ENCODE measurements at regions not wholly inside any gene's neighbourhood (a gene's known extent, or its start where the extent isn't known, plus 50 kb on each side); places are given as distances from the start of the nearest gene placed in this dataset.

- in situ Hi-C loops (cut with MboI; ENCODE audit: low sequenced_read_pairs in 4 of 4) (no loop called here), intact Hi-C loops (cut with DNase I; ENCODE audit: low total_unique reads) (no loop called here)
- Histone ChIP-seq H3K9me3 (no peaks in the 10 kb centered on the region), H3K4me3 (no peak overlapping the region), H3K4me1 (no peaks in the 10 kb centered on the region), H3K27ac (no peak overlapping the region), H3K27me3 (no peaks in the 10 kb centered on the region), H3K36me3 (no peaks in the 10 kb centered on the region)
- TF ChIP-seq CTCF (IDR thresholded peaks at IDR 0.05 in 4 of 5, conservative IDR thresholded peaks at IDR 0.05 in 1 of 5) (no peak), POLR2A (IDR thresholded peaks at IDR 0.05) (no peak)
- DNase-seq (no peak), ATAC-seq (no peak)
Measured at GRCh38 chr18:70672581-70672980, 383.7 kb downstream of the SOCS6 start.

GRCh38 chr18:70671889-70672565 lies 383.2 kb downstream of the SOCS6 start:
- no peak for ATAC-seq
- no peak for DNase-seq
- no peak overlapping the region for H3K27ac ChIP-seq
- H3K4me3 ChIP-seq, result no peak overlapping the region
- H3K27me3 ChIP-seq, result no peaks in the 10 kb centered on the region
- H3K4me1 ChIP-seq, result no peaks in the 10 kb centered on the region
- in situ Hi-C loops (cut with MboI; ENCODE audit: low sequenced_read_pairs in 4 of 4), result no loop called here
- TF ChIP-seq POLR2A (IDR thresholded peaks at IDR 0.05) (no peak), CTCF (IDR thresholded peaks at IDR 0.05 in 4 of 5, conservative IDR thresholded peaks at IDR 0.05 in 1 of 5) (no peak)
- H3K9me3 ChIP-seq, result no peaks in the 10 kb centered on the region
- intact Hi-C loops (cut with DNase I; ENCODE audit: low total_unique reads), result no loop called here
- H3K36me3 ChIP-seq, result no peaks in the 10 kb centered on the region

- Histone ChIP-seq H3K27me3 (no peaks in the 10 kb centered on the region), H3K4me1 (no peaks in the 10 kb centered on the region), H3K27ac (no peak overlapping the region), H3K9me3 (peaks cover 0 to 8% (median 0%) of the 10 kb centered on the region in 3 donors), H3K4me3 (no peak overlapping the region), H3K36me3 (no peaks in the 10 kb centered on the region)
- intact Hi-C loops (cut with DNase I; ENCODE audit: low total_unique reads), result no loop called here
- in situ Hi-C loops (cut with MboI; ENCODE audit: low sequenced_read_pairs in 4 of 4), result no loop called here
- no peak for TF ChIP-seq POLR2A (IDR thresholded peaks at IDR 0.05)
- no peak for TF ChIP-seq CTCF (IDR thresholded peaks at IDR 0.05 in 4 of 5, conservative IDR thresholded peaks at IDR 0.05 in 1 of 5)
- DNase-seq, result no peak
- no peak for ATAC-seq
Measured at GRCh38 chr18:70666936-70667335, 378.1 kb downstream of the SOCS6 start.

GRCh38 chr18:70663141-70663540 lies 374.3 kb downstream of the SOCS6 start:
- Histone ChIP-seq H3K36me3 (no peaks in the 10 kb centered on the region), H3K27me3 (no peaks in the 10 kb centered on the region), H3K4me3 (no peak overlapping the region), H3K27ac (no peak overlapping the region), H3K9me3 (peaks cover 0 to 8% (median 0%) of the 10 kb centered on the region in 3 donors), H3K4me1 (no peaks in the 10 kb centered on the region)
- intact Hi-C loops (cut with DNase I; ENCODE audit: low total_unique reads), result no loop called here
- ATAC-seq (no peak), DNase-seq (no peak)
- no peak for TF ChIP-seq POLR2A (IDR thresholded peaks at IDR 0.05)
- no peak for TF ChIP-seq CTCF (IDR thresholded peaks at IDR 0.05 in 4 of 5, conservative IDR thresholded peaks at IDR 0.05 in 1 of 5)
- in situ Hi-C loops (cut with MboI; ENCODE audit: low sequenced_read_pairs in 4 of 4), result no loop called here

- DNase-seq (no peak), ATAC-seq (no peak)
- Histone ChIP-seq H3K36me3 (no peaks in the 10 kb centered on the region), H3K4me1 (no peaks in the 10 kb centered on the region), H3K4me3 (no peak overlapping the region), H3K9me3 (peaks cover 0 to 8% (median 0%) of the 10 kb centered on the region in 3 donors), H3K27me3 (no peaks in the 10 kb centered on the region), H3K27ac (no peak overlapping the region)
- TF ChIP-seq POLR2A (IDR thresholded peaks at IDR 0.05) (no peak), CTCF (IDR thresholded peaks at IDR 0.05 in 4 of 5, conservative IDR thresholded peaks at IDR 0.05 in 1 of 5) (no peak)
- intact Hi-C loops (cut with DNase I; ENCODE audit: low total_unique reads), result no loop called here
- in situ Hi-C loops (cut with MboI; ENCODE audit: low sequenced_read_pairs in 4 of 4), result no loop called here
Measured at GRCh38 chr18:70662588-70662987, 373.7 kb downstream of the SOCS6 start.
